ENCODE measurements at regions not wholly inside any gene's neighbourhood (a gene's known extent, or its start where the extent isn't known, plus 50 kb on each side); places are given as distances from the start of the nearest gene placed in this dataset.

- Histone ChIP-seq H3K4me3 (ENCODE audit: low read length, poor library complexity, severe bottlenecking) (no peak overlapping the region), H4K20me1 (ENCODE audit: insufficient read depth, low read length, poor library complexity, severe bottlenecking) (no peaks in the 10 kb centered on the region), H3K9me3 (ENCODE audit: insufficient read depth, low read depth, low read length) (no peaks in the 10 kb centered on the region; the same call in 1 of the 2 replicates), H3K9ac (ENCODE audit: low read depth, low read length, poor library complexity, severe bottlenecking) (no peak overlapping the region), H3K36me3 (ENCODE audit: insufficient read depth, low read length) (no peaks in the 10 kb centered on the region), H3K79me2 (ENCODE audit: insufficient read depth, low read length) (no peaks in the 10 kb centered on the region), H3F3A (ENCODE audit: low read depth) (no peaks in the 10 kb centered on the region), H3K4me2 (ENCODE audit: low read depth, low read length, poor library complexity, severe bottlenecking) (no peak overlapping the region), H3K9me2 (replicated peaks; ENCODE audit: low read depth, low read length) (no peaks in the 10 kb centered on the region), H3K27me3 (ENCODE audit: insufficient read depth, low read length, poor library complexity, severe bottlenecking) (no peaks in the 10 kb centered on the region), H2AFZ (ENCODE audit: low read length) (no peak overlapping the region), H3K4me1 (ENCODE audit: insufficient read depth, low read length, poor library complexity, severe bottlenecking) (no peaks in the 10 kb centered on the region)
- TF ChIP-seq, protein P1, sequence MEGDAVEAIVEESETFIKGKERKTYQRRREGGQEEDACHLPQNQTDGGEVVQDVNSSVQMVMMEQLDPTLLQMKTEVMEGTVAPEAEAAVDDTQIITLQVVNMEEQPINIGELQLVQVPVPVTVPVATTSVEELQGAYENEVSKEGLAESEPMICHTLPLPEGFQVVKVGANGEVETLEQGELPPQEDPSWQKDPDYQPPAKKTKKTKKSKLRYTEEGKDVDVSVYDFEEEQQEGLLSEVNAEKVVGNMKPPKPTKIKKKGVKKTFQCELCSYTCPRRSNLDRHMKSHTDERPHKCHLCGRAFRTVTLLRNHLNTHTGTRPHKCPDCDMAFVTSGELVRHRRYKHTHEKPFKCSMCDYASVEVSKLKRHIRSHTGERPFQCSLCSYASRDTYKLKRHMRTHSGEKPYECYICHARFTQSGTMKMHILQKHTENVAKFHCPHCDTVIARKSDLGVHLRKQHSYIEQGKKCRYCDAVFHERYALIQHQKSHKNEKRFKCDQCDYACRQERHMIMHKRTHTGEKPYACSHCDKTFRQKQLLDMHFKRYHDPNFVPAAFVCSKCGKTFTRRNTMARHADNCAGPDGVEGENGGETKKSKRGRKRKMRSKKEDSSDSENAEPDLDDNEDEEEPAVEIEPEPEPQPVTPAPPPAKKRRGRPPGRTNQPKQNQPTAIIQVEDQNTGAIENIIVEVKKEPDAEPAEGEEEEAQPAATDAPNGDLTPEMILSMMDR (conservative IDR thresholded peaks at IDR 0.05; ENCODE audit: low read length), result no peak
- no peak for TF ChIP-seq EZH2phosphoT487 (IDR thresholded peaks at IDR 0.05; ENCODE audit: borderline replicate concordance)
Measured at GRCh38 chr10:28849309-28849708, 172.0 kb downstream of the BAMBI start.

GRCh38 chr10:28849821-28850220 is 172.5 kb downstream of the BAMBI start:
- Histone ChIP-seq H3K36me3 (ENCODE audit: insufficient read depth, low read length) (no peaks in the 10 kb centered on the region), H4K20me1 (ENCODE audit: insufficient read depth, low read length, poor library complexity, severe bottlenecking) (no peaks in the 10 kb centered on the region), H3K9ac (ENCODE audit: low read depth, low read length, poor library complexity, severe bottlenecking) (no peak overlapping the region), H3K9me2 (replicated peaks; ENCODE audit: low read depth, low read length) (no peaks in the 10 kb centered on the region), H3K4me3 (ENCODE audit: low read length, poor library complexity, severe bottlenecking) (no peak overlapping the region), H3K9me3 (ENCODE audit: insufficient read depth, low read depth, low read length) (no peaks in the 10 kb centered on the region; the same call in 1 of the 2 replicates), H3K4me2 (ENCODE audit: low read depth, low read length, poor library complexity, severe bottlenecking) (no peak overlapping the region), H3K4me1 (ENCODE audit: insufficient read depth, low read length, poor library complexity, severe bottlenecking) (no peaks in the 10 kb centered on the region), H3K79me2 (ENCODE audit: insufficient read depth, low read length) (no peaks in the 10 kb centered on the region), H2AFZ (ENCODE audit: low read length) (no peak overlapping the region), H3F3A (ENCODE audit: low read depth) (no peaks in the 10 kb centered on the region), H3K27me3 (ENCODE audit: insufficient read depth, low read length, poor library complexity, severe bottlenecking) (no peaks in the 10 kb centered on the region)
- TF ChIP-seq EZH2phosphoT487 (IDR thresholded peaks at IDR 0.05; ENCODE audit: borderline replicate concordance), result no peak
- TF ChIP-seq, protein P1 (conservative IDR thresholded peaks at IDR 0.05; ENCODE audit: low read length), result no peak

DNA sequence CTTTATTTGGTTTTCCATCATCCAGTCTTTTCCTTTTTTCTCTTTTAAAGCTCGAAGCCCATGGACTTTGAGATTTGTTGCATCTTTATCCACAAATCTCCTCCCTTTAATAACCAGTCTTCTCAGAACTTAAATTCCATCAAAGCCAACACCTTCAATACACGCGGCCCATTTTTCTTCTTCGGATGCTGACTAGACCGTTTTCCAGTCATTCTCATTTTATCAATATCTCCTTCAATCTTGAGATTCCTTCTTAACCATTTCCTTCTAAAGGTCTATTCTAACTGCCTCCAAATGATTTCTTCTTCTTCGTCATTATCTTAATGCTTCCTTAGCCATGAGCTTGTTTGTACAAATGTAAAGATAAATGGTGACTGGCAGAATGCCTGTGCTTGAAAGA is 173.5 kb downstream of the BAMBI start:
- Histone ChIP-seq H2AFZ (ENCODE audit: low read length) (no peak overlapping the region), H4K20me1 (ENCODE audit: insufficient read depth, low read length, poor library complexity, severe bottlenecking) (no peaks in the 10 kb centered on the region), H3K4me3 (ENCODE audit: low read length, poor library complexity, severe bottlenecking) (no peak overlapping the region), H3K9me2 (replicated peaks; ENCODE audit: low read depth, low read length) (no peaks in the 10 kb centered on the region), H3K9me3 (ENCODE audit: insufficient read depth, low read depth, low read length) (no peaks in the 10 kb centered on the region; the same call in 1 of the 2 replicates), H3F3A (ENCODE audit: low read depth) (no peaks in the 10 kb centered on the region), H3K9ac (ENCODE audit: low read depth, low read length, poor library complexity, severe bottlenecking) (no peak overlapping the region), H3K79me2 (ENCODE audit: insufficient read depth, low read length) (no peaks in the 10 kb centered on the region), H3K36me3 (ENCODE audit: insufficient read depth, low read length) (no peaks in the 10 kb centered on the region), H3K27me3 (ENCODE audit: insufficient read depth, low read length, poor library complexity, severe bottlenecking) (no peaks in the 10 kb centered on the region), H3K4me1 (ENCODE audit: insufficient read depth, low read length, poor library complexity, severe bottlenecking) (no peaks in the 10 kb centered on the region), H3K4me2 (ENCODE audit: low read depth, low read length, poor library complexity, severe bottlenecking) (no peak overlapping the region)
- no peak for TF ChIP-seq EZH2phosphoT487 (IDR thresholded peaks at IDR 0.05; ENCODE audit: borderline replicate concordance)
- TF ChIP-seq, protein P1 (conservative IDR thresholded peaks at IDR 0.05; ENCODE audit: low read length), result no peak

All from Loucy (cell line).